Endothelial cell of umbilical vein (primary cell): ENCODE measurements at regions not wholly inside any gene's neighbourhood (a gene's known extent, or its start where the extent isn't known, plus 50 kb on each side); places are given as distances from the start of the nearest gene placed in this dataset.

ENCODE experiments used
- BruUV-seq: library from RNA; stranded (reverse); fragments of 400-500 nt; replicated peaks from 2 replicates; lab custom pipeline; 2021; lab: Mats Ljungman, UMichigan
- CTCF ChIA-PET: fragments of 300-600, 350-600 bp; sonication (Branson Sonifier 250); formaldehyde crosslinking; loops from one replicate; lab custom pipeline; 2021; ENCODE audit warnings: antibody characterized with exemption, inconsistent platforms; lab: Charles Lee
- POLR2A ChIA-PET: fragments of 300-600, 350-600 bp; sonication (Branson Sonifier 250); formaldehyde crosslinking; loops from one replicate; lab custom pipeline; 2021; ENCODE audit warnings: antibody characterized with exemption, inconsistent platforms; lab: Charles Lee
- DNase-seq: peaks from one replicate; pipeline ENCODE4 v3.0.0-alpha.2; 2011; ENCODE audit warnings: low read depth, low spot score
- FAIRE-seq: peaks from 2 replicates; lab custom pipeline; 2011; peaks lifted over from hg19 to GRCh38; lab: Jason Lieb, UNC
- H2AFZ ChIP-seq: 2 replicates; pipeline ENCODE4 v1.6.0; 2012; ENCODE audit warnings: low read depth, low read length, control low read depth, inconsistent platforms
- H3K27ac ChIP-seq: 2 replicates; pipeline ENCODE4 v1.5.1; 2011; ENCODE audit warnings: low read depth, mild to moderate bottlenecking, control low read depth, low read length, moderate library complexity; ENCODE audit not compliant: insufficient read depth
- H3K27me3 ChIP-seq, 2 experiments: 2 replicates each; pipeline versions ENCODE4 v1.6.0 to v1.6.1; 2011; ENCODE audit warnings: low read length in 2 of 2, mixed read lengths in 1 of 2; ENCODE audit not compliant: control insufficient read depth in 2 of 2, insufficient read depth in 2 of 2
- H3K36me3 ChIP-seq, 2 experiments: 2 replicates in 1 of 2; 3 replicates in 1 of 2; pipeline ENCODE4 v1.5.1; 2011; ENCODE audit warnings: low read length in 2 of 2, mild to moderate bottlenecking in 1 of 2, moderate library complexity in 1 of 2; ENCODE audit not compliant: control insufficient read depth in 2 of 2, insufficient read depth in 2 of 2; ENCODE audit errors: extremely low read depth in 1 of 2
- H3K4me1 ChIP-seq: 3 replicates; pipeline ENCODE4 v1.5.1; 2011; ENCODE audit warnings: mild to moderate bottlenecking, low read length; ENCODE audit not compliant: control insufficient read depth, insufficient read depth; ENCODE audit errors: extremely low read depth
- H3K4me2 ChIP-seq: 2 replicates; pipeline ENCODE4 v1.6.1; 2011; ENCODE audit warnings: low read length, control low read depth, mixed read lengths; ENCODE audit not compliant: insufficient read depth
- H3K4me3 ChIP-seq, 3 experiments: fragments of 200-600 bp in 1 of 3; sonication (generic), shearing (Covaris generic) in 1 of 3; replicated peaks in 1 of 3; 2 replicates each; pipeline ENCODE4 v1.5.1; 2011 to 2016; ENCODE audit warnings: control low read depth in 3 of 3, low read length in 3 of 3, mild to moderate bottlenecking in 2 of 3, inconsistent platforms in 1 of 3, low read depth in 1 of 3, moderate library complexity in 1 of 3; ENCODE audit not compliant: insufficient read depth in 1 of 3
- H3K79me2 ChIP-seq: 2 replicates; pipeline ENCODE4 v1.6.0; 2012; ENCODE audit warnings: low read length, inconsistent platforms; ENCODE audit not compliant: control insufficient read depth, insufficient read depth
- H3K9ac ChIP-seq: replicated peaks from 2 replicates; pipeline ENCODE3; 2011; ENCODE audit warnings: low read length, control low read depth; ENCODE audit not compliant: insufficient read depth; ENCODE audit errors: extremely low read depth
- H3K9me1 ChIP-seq: replicated peaks from 3 replicates; pipeline ENCODE4 v1.6.0; 2011; ENCODE audit warnings: mild to moderate bottlenecking, low read length; ENCODE audit not compliant: control insufficient read depth, insufficient read depth; ENCODE audit errors: extremely low read depth
- H3K9me3 ChIP-seq: replicated peaks from 2 replicates; pipeline ENCODE4 v1.5.1; 2012; ENCODE audit warnings: low read length, inconsistent platforms; ENCODE audit not compliant: control insufficient read depth, insufficient read depth
- H4K20me1 ChIP-seq: replicated peaks from 2 replicates; pipeline ENCODE3; 2011; ENCODE audit warnings: mild to moderate bottlenecking, low read length; ENCODE audit not compliant: control insufficient read depth, insufficient read depth; ENCODE audit errors: extremely low read depth
- CTCF ChIP-seq, 2 donors: IDR thresholded peaks; 1 replicate in 1 of 2; 2 replicates in 1 of 2; pipeline ENCODE4 v1.5.1; 2011; ENCODE audit warnings: low read length in 2 of 2, mild to moderate bottlenecking in 2 of 2, moderate library complexity in 2 of 2, control low read depth in 1 of 2, inconsistent platforms in 1 of 2, low read depth in 1 of 2; ENCODE audit not compliant: insufficient read depth in 1 of 2; ENCODE audit errors: extremely low read depth in 1 of 2
- EZH2 ChIP-seq: IDR thresholded peaks from 2 replicates; pipeline ENCODE4 v1.6.1; 2012; ENCODE audit warnings: borderline replicate concordance, low read depth, mild to moderate bottlenecking, moderate library complexity, low read length, inconsistent platforms; ENCODE audit not compliant: severe bottlenecking
- FOS ChIP-seq: IDR thresholded peaks from 2 replicates; pipeline ENCODE4 v1.6.1; 2011; ENCODE audit warnings: mild to moderate bottlenecking, low read length, moderate library complexity, borderline replicate concordance; ENCODE audit not compliant: insufficient read depth
- GATA2 ChIP-seq: IDR thresholded peaks from 2 replicates; pipeline ENCODE4 v1.7.0; 2011; ENCODE audit warnings: low read depth, mild to moderate bottlenecking, moderate library complexity, mixed read lengths, low read length; ENCODE audit not compliant: insufficient read length, insufficient read depth
- JUN ChIP-seq: IDR thresholded peaks from 2 replicates; pipeline ENCODE4 v1.6.1; 2011; ENCODE audit warnings: borderline replicate concordance, low read depth; ENCODE audit not compliant: insufficient read length, insufficient read depth
- MAX ChIP-seq: IDR thresholded peaks from 2 replicates; pipeline ENCODE4 v1.6.1; 2011; ENCODE audit not compliant: insufficient read depth, insufficient read length
- MYC ChIP-seq: IDR thresholded peaks from one replicate; pipeline ENCODE4 v1.6.1; 2011; ENCODE audit warnings: mild to moderate bottlenecking, low read depth, low read length
- POLR2A ChIP-seq: IDR thresholded peaks from 2 replicates; pipeline ENCODE4 v1.6.1; 2012; ENCODE audit warnings: low read depth, mild to moderate bottlenecking, control low read depth, low read length
- POLR2AphosphoS5 ChIP-seq: IDR thresholded peaks from 2 replicates; pipeline ENCODE4 v1.6.1; 2012; ENCODE audit warnings: low read depth, mild to moderate bottlenecking, control low read depth, low read length, moderate library complexity; ENCODE audit not compliant: insufficient read depth
- dilution Hi-C: fragments of 300-500 bp; cut with MboI; formaldehyde crosslinking; loops from one replicate; pipeline ENCODE4 v1.15.0; 2019; ENCODE audit warnings: low sequenced_read_pairs; ENCODE audit not compliant: extremely low pct_ligation_motif_present
- intact Hi-C: fragments of 100-400 bp; cut with micrococcal nuclease; formaldehyde crosslinking; loops from one replicate; pipeline ENCODE4 v1.10.0; 2022

- ChIA-PET CTCF (no interaction called here), POLR2A (no interaction called here)
- Histone ChIP-seq H3K4me3 (no peak overlapping the region), H3K9me1 (no peaks in the 10 kb centered on the region), H3K79me2 (no peaks in the 10 kb centered on the region), H4K20me1 (no peaks in the 10 kb centered on the region), H3K27me3 (no peaks in the 10 kb centered on the region), H3K27ac (no peak overlapping the region), H3K36me3 (no peaks in the 10 kb centered on the region), H3K4me1 (no peaks in the 10 kb centered on the region), H2AFZ (no peak overlapping the region), H3K9ac (no peak overlapping the region), H3K4me2 (no peak overlapping the region), H3K9me3 (peaks cover 3% of the 10 kb centered on the region)
- no TSS peak for BruUV-seq
- dilution Hi-C loops: no loop called here
- intact Hi-C loops: no loop called here
- no peak for TF ChIP-seq MYC
- TF ChIP-seq POLR2AphosphoS5: no peak
- no peak for TF ChIP-seq JUN
- TF ChIP-seq EZH2: no peak
- TF ChIP-seq GATA2: no peak
- no peak for TF ChIP-seq CTCF (IDR thresholded peaks at IDR 0.05; ENCODE audit: extremely low read depth in 1 of 2, insufficient read depth in 1 of 2, low read depth in 1 of 2, low read length in 2 of 2)
- TF ChIP-seq POLR2A: no peak
- TF ChIP-seq MAX: no peak
- no peak for TF ChIP-seq FOS
- FAIRE-seq: no peak
- no peak for DNase-seq
These were observed 240.4 kb upstream of the CDH8 start for GRCh38 chr16:62276637-62277036.
